Heart left ventricle (tissue), 16 donors: ENCODE measurements at regions not wholly inside any gene's neighbourhood (a gene's known extent, or its start where the extent isn't known, plus 50 kb on each side); places are given as distances from the start of the nearest gene placed in this dataset.

Experiments
- ATAC-seq, 4 donors: fragments of 200-7000 bp; cut with Tn5 transposase; one replicate each; pipeline ENCODE4 v1.9.1; 2020 to 2022; ENCODE audit warnings: moderate library complexity in 4 of 4, mild to moderate bottlenecking in 3 of 4, moderate number of reproducible peaks in 1 of 4
- DNase-seq, 5 donors: peaks; one replicate each; pipeline ENCODE4 v3.0.0-alpha.2; 2020
- H3K27ac ChIP-seq, 12 donors: fragments of 200-600 bp; sonication (generic) in 4 of 12; one replicate each; pipeline versions ENCODE4 v1.5.0 to v1.8.0; 2016 to 2022; ENCODE audit warnings: mild to moderate bottlenecking in 2 of 12
- H3K27me3 ChIP-seq, 9 donors: fragments of 200-600 bp; sonication (generic) in 2 of 9; one replicate each; pipeline versions ENCODE4 v1.5.1 to v1.8.0; 2016 to 2022; ENCODE audit warnings: mild to moderate bottlenecking in 3 of 9
- H3K36me3 ChIP-seq, 9 donors: fragments of 200-600 bp; sonication (generic) in 2 of 9; one replicate each; pipeline versions ENCODE4 v1.5.0 to v1.8.0; 2018 to 2022; ENCODE audit warnings: mild to moderate bottlenecking in 2 of 9
- H3K4me1 ChIP-seq, 12 donors: fragments of 200-600 bp; sonication (generic) in 4 of 12; one replicate each; pipeline versions ENCODE4 v1.5.0 to v1.8.0; 2016 to 2022; ENCODE audit warnings: mild to moderate bottlenecking in 3 of 12
- H3K4me3 ChIP-seq, 12 donors: fragments of 200-600 bp; sonication (generic) in 4 of 12; one replicate each; pipeline versions ENCODE4 v1.5.0 to v1.8.0; 2017 to 2022; ENCODE audit warnings: mild to moderate bottlenecking in 9 of 12, moderate library complexity in 4 of 12
- H3K9me3 ChIP-seq, 12 donors: fragments of 200-600 bp; sonication (generic) in 4 of 12; one replicate each; pipeline versions ENCODE4 v1.5.0 to v1.8.0; 2016 to 2022; ENCODE audit warnings: mild to moderate bottlenecking in 1 of 12
- POLR2A ChIP-seq, 2 donors: fragments of 450-650 bp; IDR thresholded peaks; one replicate each; pipeline ENCODE4 v1.6.1; 2017; ENCODE audit warnings: antibody characterized with exemption in 2 of 2, mild to moderate bottlenecking in 2 of 2, moderate library complexity in 2 of 2
- WGBS, 4 donors: extraction: QIAGEN DNeasy Blood & Tissue Kit in 2 of 4; methylation state at CpG; one replicate each; pipeline versions ENCODE4 v1.1.5 to v1.1.7; 2013 to 2018; 5-methylcytosine and 5-hydroxymethylcytosine counted together
- intact Hi-C, 10 donors: fragments of 100-400 bp; cut with DNase I; formaldehyde crosslinking; loops; one replicate each; pipeline versions ENCODE4 v1.11.1 to v1.14.2; 2022
- TF ChIP-seq, protein P1 (sequence below), 12 donors: fragments of 200-600 bp; sonication (generic) in 4 of 12; IDR thresholded peaks; one replicate each; pipeline versions ENCODE4 v1.5.0 to v1.8.0; 2018 to 2022; ENCODE audit warnings: antibody characterized with exemption in 12 of 12, mild to moderate bottlenecking in 5 of 12
- donor health status: ischemic (EF 13 %, LVEDD 7.1; RV severe dilation, severe dysfunction).
- donor health status: healthy with polysubstance abuse.
- donor health status: DM: no; HTN: yes; CAD: no.
- donor health status: DM: no; HTN: no; CAD: no.
- donor health status: ischemic (EF 25% LVEDD 6.9; RV normal size, moderate dysfunction).
- donor health status: ischemic (EF 25% LVEDD 5.7; RV mildly dilated, moderate dysfunction).
- donor health status: healthy.
- donor health status: DM: yes; HTN: yes; CAD: no.
- donor health status: ischemic (EF 35%, LVEDD 5.7; RV mildly dilated, moderate dysfunction).
- donor health status: nonischemic (EF 11% LVEDD 7.7; RV severe dilation, severe dysfunction).
- donor health status: DM: yes; HTN: yes; CAD: no.
- donor health status: PGD.
- donor health status: ischemic (EF 29% LVEDD 5.4; RV normal size, mild dysfunction).
- donor health status: nonischemic (EF 23%, LVEDD 6.1; RV moderate dilation, normal function).

DNA sequence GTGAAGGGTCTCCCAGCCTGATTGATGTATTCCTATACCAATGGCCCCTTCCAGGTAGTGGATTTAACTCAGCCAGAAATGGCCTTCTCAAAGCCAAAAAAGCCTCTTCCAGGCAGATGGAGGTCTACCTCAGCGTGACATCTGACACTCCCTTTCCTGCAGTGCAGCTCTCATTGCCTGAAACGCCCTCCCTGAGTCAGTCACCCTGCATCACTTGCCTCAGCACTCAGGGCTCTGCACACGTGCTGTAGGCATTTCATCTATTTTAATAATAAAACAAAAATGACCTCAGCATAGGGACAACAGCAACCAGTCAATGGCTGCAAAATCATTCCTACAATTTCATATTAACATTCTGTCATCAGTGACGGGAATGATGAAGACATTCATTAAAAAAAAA, 64.4 kb upstream of the GJA5 start:
- H3K4me1 ChIP-seq: peaks cover 0 to 22% (median 14%) of the 10 kb centered on the region in 12 donors
- WGBS, 4 donors: 76 to 86% (median 83%) methylated on average over 4 of the region's 4 CpGs
- H3K27ac ChIP-seq: no peak overlapping the region
- ATAC-seq (no peak), DNase-seq (no peak)
- no peak overlapping the region for H3K4me3 ChIP-seq
- peaks cover 0 to 5% (median 0%) of the 10 kb centered on the region in 12 donors for H3K9me3 ChIP-seq
- H3K36me3 ChIP-seq: no peaks in the 10 kb centered on the region
- H3K27me3 ChIP-seq: no peaks in the 10 kb centered on the region
- intact Hi-C loops: loop anchor here in 4 of 10 donors (5.0 to 10.0 kb wide), 4 partner anchors 63 to 87 kb away; no protein-coding TSS in a partner anchor
- no peak for TF ChIP-seq POLR2A (IDR thresholded peaks at IDR 0.05)
- TF ChIP-seq, protein P1, sequence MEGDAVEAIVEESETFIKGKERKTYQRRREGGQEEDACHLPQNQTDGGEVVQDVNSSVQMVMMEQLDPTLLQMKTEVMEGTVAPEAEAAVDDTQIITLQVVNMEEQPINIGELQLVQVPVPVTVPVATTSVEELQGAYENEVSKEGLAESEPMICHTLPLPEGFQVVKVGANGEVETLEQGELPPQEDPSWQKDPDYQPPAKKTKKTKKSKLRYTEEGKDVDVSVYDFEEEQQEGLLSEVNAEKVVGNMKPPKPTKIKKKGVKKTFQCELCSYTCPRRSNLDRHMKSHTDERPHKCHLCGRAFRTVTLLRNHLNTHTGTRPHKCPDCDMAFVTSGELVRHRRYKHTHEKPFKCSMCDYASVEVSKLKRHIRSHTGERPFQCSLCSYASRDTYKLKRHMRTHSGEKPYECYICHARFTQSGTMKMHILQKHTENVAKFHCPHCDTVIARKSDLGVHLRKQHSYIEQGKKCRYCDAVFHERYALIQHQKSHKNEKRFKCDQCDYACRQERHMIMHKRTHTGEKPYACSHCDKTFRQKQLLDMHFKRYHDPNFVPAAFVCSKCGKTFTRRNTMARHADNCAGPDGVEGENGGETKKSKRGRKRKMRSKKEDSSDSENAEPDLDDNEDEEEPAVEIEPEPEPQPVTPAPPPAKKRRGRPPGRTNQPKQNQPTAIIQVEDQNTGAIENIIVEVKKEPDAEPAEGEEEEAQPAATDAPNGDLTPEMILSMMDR (IDR thresholded peaks at IDR 0.05): no peak

DNA sequence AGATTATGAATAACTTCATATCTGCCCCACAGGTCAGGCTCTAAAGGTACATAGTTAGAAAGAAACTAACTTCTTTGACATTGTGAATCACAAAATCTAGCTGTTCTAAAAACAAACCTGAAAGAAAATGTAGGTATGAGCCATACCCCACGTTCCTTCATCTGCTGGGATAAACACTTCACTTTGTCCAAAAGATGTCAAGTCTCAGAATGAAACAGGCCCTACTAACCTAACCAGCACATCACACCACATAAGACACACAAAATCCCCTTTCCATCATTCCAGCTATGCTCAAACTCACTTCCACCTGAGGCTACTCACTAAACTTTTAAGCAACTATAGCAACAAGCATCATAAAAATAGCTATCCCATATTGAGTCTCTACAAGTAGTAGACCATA, 65.2 kb upstream of the GJA5 start:
- H3K36me3 ChIP-seq: no peaks in the 10 kb centered on the region
- H3K9me3 ChIP-seq: peaks cover 0 to 5% (median 0%) of the 10 kb centered on the region in 12 donors
- intact Hi-C loops: loop anchor here in 1 of 10 donors (10.0 kb wide), 1 partner anchor 81 kb away; no protein-coding TSS in a partner anchor
- no peaks in the 10 kb centered on the region for H3K27me3 ChIP-seq
- no peak overlapping the region for H3K27ac ChIP-seq
- no peak for ATAC-seq
- no peak for DNase-seq
- TF ChIP-seq, protein P1 (IDR thresholded peaks at IDR 0.05): no peak
- TF ChIP-seq POLR2A (IDR thresholded peaks at IDR 0.05): no peak
- H3K4me1 ChIP-seq: peaks cover 0 to 20% (median 13%) of the 10 kb centered on the region in 12 donors
- 68 to 84% (median 79%) methylated on average over 1 of the region's 1 CpG for WGBS, 4 donors
- H3K4me3 ChIP-seq: no peak overlapping the region

DNA sequence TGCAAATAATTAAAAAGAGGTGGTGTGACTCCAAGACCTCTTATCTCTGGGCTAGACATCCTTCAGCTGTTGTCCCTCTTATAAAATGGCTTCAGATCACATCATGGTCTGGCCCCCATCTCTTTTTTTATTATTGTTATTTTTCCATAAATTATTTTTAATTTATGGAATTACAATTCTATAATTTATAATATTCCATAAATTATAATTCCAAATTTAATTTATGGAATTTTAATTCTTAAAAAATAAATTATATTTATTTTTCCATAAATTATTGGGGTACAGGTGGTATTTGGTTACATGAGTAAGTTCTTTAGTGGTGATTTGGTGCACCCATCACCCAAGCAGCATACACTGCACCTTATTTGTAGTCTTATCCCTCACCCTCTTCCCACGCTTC, 65.9 kb upstream of the GJA5 start:
- DNase-seq: no peak
- intact Hi-C loops: loop anchor here in 1 of 10 donors (10.0 kb wide), 1 partner anchor 81 kb away; no protein-coding TSS in a partner anchor
- TF ChIP-seq, protein P1 (IDR thresholded peaks at IDR 0.05): no peak
- no peak for TF ChIP-seq POLR2A (IDR thresholded peaks at IDR 0.05)
- no peak overlapping the region for H3K27ac ChIP-seq
- no peak for ATAC-seq
- no peaks in the 10 kb centered on the region for H3K36me3 ChIP-seq
- H3K9me3 ChIP-seq: peaks cover 0 to 5% (median 0%) of the 10 kb centered on the region in 12 donors
- no peaks in the 10 kb centered on the region for H3K27me3 ChIP-seq
- peaks cover 0 to 15% (median 9%) of the 10 kb centered on the region in 12 donors for H3K4me1 ChIP-seq
- WGBS, 4 donors: 91 to 98% (median 96%) methylated on average over 1 of the region's 1 CpG
- no peak overlapping the region for H3K4me3 ChIP-seq

DNA sequence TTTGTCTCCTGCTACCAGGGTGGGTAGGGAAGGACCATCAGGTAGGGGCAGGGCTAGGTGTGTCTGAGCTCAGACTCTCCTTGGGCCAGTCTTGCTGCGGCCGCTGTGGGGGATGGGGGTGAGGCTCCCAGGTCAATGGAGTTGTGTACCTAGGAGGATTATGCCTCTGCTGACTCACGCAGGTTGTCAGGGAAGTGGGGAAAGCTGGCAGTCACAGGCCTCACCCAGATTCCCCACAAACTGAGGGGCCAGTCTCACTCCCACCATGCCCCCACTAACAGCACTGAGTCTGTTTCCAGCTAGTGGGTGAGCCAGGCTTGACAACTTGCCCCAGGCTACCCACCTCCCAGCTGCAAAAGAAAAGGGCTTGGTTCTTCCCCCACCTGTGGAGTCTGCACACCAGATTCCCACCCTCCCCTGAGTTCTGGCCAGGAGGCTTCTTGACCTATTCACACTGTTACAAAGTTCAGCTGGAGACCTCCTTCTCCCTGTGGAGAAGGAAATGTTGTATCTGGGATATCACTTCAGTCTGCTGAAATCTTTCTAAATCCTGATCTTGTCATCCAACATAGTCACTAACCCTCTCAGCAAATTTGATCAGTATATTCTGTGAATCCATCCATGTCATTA, 69.2 kb upstream of the GJA8 start:
- ATAC-seq (no peak), DNase-seq (no peak)
- TF ChIP-seq, protein P1 (IDR thresholded peaks at IDR 0.05): no peak
- no peak for TF ChIP-seq POLR2A (IDR thresholded peaks at IDR 0.05)
- Histone ChIP-seq H3K4me1 (no peaks in the 10 kb centered on the region), H3K36me3 (no peaks in the 10 kb centered on the region), H3K27me3 (no peaks in the 10 kb centered on the region), H3K27ac (no peak overlapping the region), H3K9me3 (peaks cover 0 to 3% (median 0%) of the 10 kb centered on the region in 12 donors), H3K4me3 (no peak overlapping the region)
- 81 to 95% (median 88%) methylated on average over 3 of the region's 3 CpGs for WGBS, 4 donors
- intact Hi-C loops: loop anchor here in 1 of 10 donors (5.0 kb wide), 1 partner anchor 44 kb away; no protein-coding TSS in a partner anchor
